ENCODE measurements at regions not wholly inside any gene's neighbourhood (a gene's known extent, or its start where the extent isn't known, plus 50 kb on each side); places are given as distances from the start of the nearest gene placed in this dataset.

- TF ChIP-seq CTCF (conservative IDR thresholded peaks at IDR 0.05; ENCODE audit: low read depth in 2 of 2) (no peak), EZH2 (IDR thresholded peaks at IDR 0.05; ENCODE audit: low read depth, unreplicated experiment) (no peak), REST (IDR thresholded peaks at IDR 0.05; ENCODE audit: unreplicated experiment) (no peak), ETS1 (IDR thresholded peaks at IDR 0.05) (no peak), CREB1 (CRISPR knock-in tag; IDR thresholded peaks at IDR 0.05; ENCODE audit: low read depth) (no peak), POLR2AphosphoS5 (IDR thresholded peaks at IDR 0.05; ENCODE audit: low read depth) (no peak)
These were observed 132.9 kb downstream of the BAMBI start for GRCh38 chr10:28810057-28810870.

Measured in GM23338 (cell line).